Caki2 (cell line): ENCODE measurements at regions not wholly inside any gene's neighbourhood (a gene's known extent, or its start where the extent isn't known, plus 50 kb on each side); places are given as distances from the start of the nearest gene placed in this dataset.

Experiments
- DNase-seq: peaks from one replicate; pipeline ENCODE4 v3.0.0-alpha.2; 2015; ENCODE audit warnings: low read depth
- in situ Hi-C: cut with HindIII; loops from 2 replicates; pipeline ENCODE4 v1.10.0; 2016; ENCODE audit warnings: low sequenced_read_pairs, low pct_unique_long_range_greater_than_20kb, mixed read lengths

GRCh38 chr6:55654445-55654844 lies 75.5 kb upstream of the HMGCLL1 start:
- in situ Hi-C loops, result no loop called here
- DNase-seq, result no peak

GRCh38 chr6:55652429-55652828 lies 73.4 kb upstream of the HMGCLL1 start:
- in situ Hi-C loops, result no loop called here
- DNase-seq, result no peak

GRCh38 chr6:55651015-55651414 lies 72.0 kb upstream of the HMGCLL1 start:
- no peak for DNase-seq
- in situ Hi-C loops, result no loop called here

- in situ Hi-C loops, result no loop called here
- DNase-seq, result no peak
These were observed 64.9 kb upstream of the HMGCLL1 start for GRCh38 chr6:55643861-55644260.

- in situ Hi-C loops, result no loop called here
- DNase-seq, result no peak
These were observed 63.4 kb upstream of the HMGCLL1 start for GRCh38 chr6:55642366-55642765.

- in situ Hi-C loops, result no loop called here
- DNase-seq, result no peak
These were observed 57.6 kb upstream of the HMGCLL1 start for GRCh38 chr6:55636406-55637102.

GRCh38 chr6:55633471-55633870 lies 54.5 kb upstream of the HMGCLL1 start:
- no peak for DNase-seq
- in situ Hi-C loops, result no loop called here

GRCh38 chr6:55632953-55633352 lies 54.0 kb upstream of the HMGCLL1 start:
- in situ Hi-C loops, result no loop called here
- no peak for DNase-seq
